KMS-11 (cell line): ENCODE measurements at regions not wholly inside any gene's neighbourhood (a gene's known extent, or its start where the extent isn't known, plus 50 kb on each side); places are given as distances from the start of the nearest gene placed in this dataset.
"Not testable (repeated sequence)": the region's sequence is repeated elsewhere in the genome, so short reads cannot be mapped to it uniquely, and the experiment has no call there.

Source experiments
- H2AFZ ChIP-seq: fragments of 200-600 bp; sonication (generic); 2 replicates; pipeline ENCODE4 v1.6.1; 2016; ENCODE audit warnings: antibody characterized with exemption, mixed run types, low read depth
- H3K27ac ChIP-seq: fragments of 200-600 bp; sonication (generic); 2 replicates; pipeline ENCODE4 v1.6.1; 2016; ENCODE audit warnings: mild to moderate bottlenecking, mixed run types
- H3K27me3 ChIP-seq: fragments of 200-600 bp; sonication (generic); 2 replicates; pipeline ENCODE4 v1.6.1; 2017; ENCODE audit warnings: mild to moderate bottlenecking, low read depth, mixed run types, moderate library complexity; ENCODE audit not compliant: insufficient read depth
- H3K36me3 ChIP-seq: fragments of 200-600 bp; sonication (generic); 2 replicates; pipeline ENCODE4 v1.6.1; 2017; ENCODE audit warnings: mild to moderate bottlenecking, mixed run types; ENCODE audit not compliant: insufficient read depth
- H3K4me1 ChIP-seq: fragments of 200-600 bp; sonication (generic); 2 replicates; pipeline ENCODE4 v1.6.1; 2016; ENCODE audit warnings: mild to moderate bottlenecking, low read depth, mixed run types; ENCODE audit not compliant: poor library complexity, severe bottlenecking
- H3K4me2 ChIP-seq: fragments of 200-600 bp; sonication (generic); 2 replicates; pipeline ENCODE4 v1.7.0; 2016; ENCODE audit warnings: mild to moderate bottlenecking, mixed run types
- H3K4me3 ChIP-seq: fragments of 200-600 bp; sonication (generic); IDR thresholded peaks from 2 replicates; pipeline ENCODE4 v1.6.1; 2017; ENCODE audit warnings: low read depth, low read length, mixed read lengths; ENCODE audit not compliant: insufficient read depth
- H3K79me2 ChIP-seq: fragments of 200-600 bp; sonication (generic); 2 replicates; pipeline ENCODE4 v1.6.1; 2016; ENCODE audit warnings: low read depth, mixed run types; ENCODE audit not compliant: insufficient read depth
- H3K9ac ChIP-seq: fragments of 200-600 bp; sonication (generic); 2 replicates; pipeline ENCODE4 v1.6.1; 2016; ENCODE audit warnings: mild to moderate bottlenecking, mixed run types
- H4K20me1 ChIP-seq: fragments of 200-600 bp; sonication (generic); 2 replicates; pipeline ENCODE4 v1.6.1; 2016; ENCODE audit warnings: mild to moderate bottlenecking, mixed run types; ENCODE audit not compliant: insufficient read depth
- CTCF ChIP-seq: fragments of 200-600 bp; sonication (generic); conservative IDR thresholded peaks from 2 replicates; pipeline ENCODE4 v1.6.1; 2017; ENCODE audit warnings: low read depth, mild to moderate bottlenecking, antibody characterized with exemption, low read length, moderate library complexity, mixed read lengths

GRCh38 chr3:96334779-96335178 lies 479.6 kb upstream of the EPHA6 start:
- H2AFZ ChIP-seq = no peak overlapping the region
- no peak for TF ChIP-seq CTCF
- H3K79me2 ChIP-seq = no peaks in the 10 kb centered on the region

GRCh38 chr3:96347289-96347688 lies 467.1 kb upstream of the EPHA6 start:
- H4K20me1 ChIP-seq = no peaks in the 10 kb centered on the region
- no peak overlapping the region for H3K4me3 ChIP-seq
- TF ChIP-seq CTCF = no peak
- H3K27me3 ChIP-seq = no peaks in the 10 kb centered on the region
- H3K9ac ChIP-seq = no peak overlapping the region
- H2AFZ ChIP-seq = no peak overlapping the region
- no peaks in the 10 kb centered on the region for H3K36me3 ChIP-seq
- no peaks in the 10 kb centered on the region for H3K79me2 ChIP-seq
- H3K4me1 ChIP-seq = no peaks in the 10 kb centered on the region
- H3K4me2 ChIP-seq = no peak overlapping the region
- no peak overlapping the region for H3K27ac ChIP-seq

More at GRCh38 chr3:96334779-96335178, 479.6 kb upstream of the EPHA6 start:
- Histone ChIP-seq H3K4me2 (no peak overlapping the region), H4K20me1 (no peaks in the 10 kb centered on the region), H3K27ac (no peak overlapping the region), H3K9ac (no peak overlapping the region), H3K27me3 (no peaks in the 10 kb centered on the region), H3K4me1 (no peaks in the 10 kb centered on the region), H3K36me3 (no peaks in the 10 kb centered on the region), H3K4me3 (no peak overlapping the region)

GRCh38 chr3:96351598-96351997 lies 462.8 kb upstream of the EPHA6 start:
- not testable (repeated sequence) for H3K9ac ChIP-seq

GRCh38 chr3:96354106-96354505 lies 460.3 kb upstream of the EPHA6 start:
- Histone ChIP-seq H3K79me2 (no peaks in the 10 kb centered on the region), H3K36me3 (no peaks in the 10 kb centered on the region), H3K4me1 (no peaks in the 10 kb centered on the region), H3K4me2 (no peak overlapping the region), H3K27me3 (no peaks in the 10 kb centered on the region), H3K9ac (no peak overlapping the region), H2AFZ (no peak overlapping the region), H3K27ac (no peak overlapping the region), H4K20me1 (no peaks in the 10 kb centered on the region), H3K4me3 (no peak overlapping the region)
- TF ChIP-seq CTCF = no peak

More at GRCh38 chr3:96351598-96351997, 462.8 kb upstream of the EPHA6 start:
- H3K4me2 ChIP-seq, H3K79me2 ChIP-seq, H3K27me3 ChIP-seq, H3K4me1 ChIP-seq, H3K36me3 ChIP-seq, H2AFZ ChIP-seq, H4K20me1 ChIP-seq, H3K27ac ChIP-seq, H3K4me3 ChIP-seq: not testable (repeated sequence)

- no peaks in the 10 kb centered on the region for H3K27me3 ChIP-seq
- H4K20me1 ChIP-seq = no peaks in the 10 kb centered on the region
- no peak for TF ChIP-seq CTCF
- H3K79me2 ChIP-seq = no peaks in the 10 kb centered on the region
- no peak overlapping the region for H3K4me3 ChIP-seq
- H3K4me1 ChIP-seq = no peaks in the 10 kb centered on the region
- no peak overlapping the region for H2AFZ ChIP-seq
- H3K36me3 ChIP-seq = no peaks in the 10 kb centered on the region
- H3K4me2 ChIP-seq = no peak overlapping the region
- H3K27ac ChIP-seq = no peak overlapping the region
- no peak overlapping the region for H3K9ac ChIP-seq
Measured at GRCh38 chr3:96354742-96355141, 459.7 kb upstream of the EPHA6 start.
